GM12875 (cell line): ENCODE measurements at regions not wholly inside any gene's neighbourhood (a gene's known extent, or its start where the extent isn't known, plus 50 kb on each side); places are given as distances from the start of the nearest gene placed in this dataset.

Experiments
- H3K4me3 ChIP-seq: one replicate; pipeline ENCODE4 v1.5.1; 2011; ENCODE audit warnings: low read depth, low read length, control low read depth
- CTCF ChIP-seq: IDR thresholded peaks from 2 replicates; pipeline ENCODE4 v1.5.1; 2011; ENCODE audit warnings: low read depth, mild to moderate bottlenecking, control low read depth, inconsistent platforms, low read length, moderate library complexity, borderline replicate concordance; ENCODE audit not compliant: insufficient read depth

- no peak for TF ChIP-seq CTCF
- H3K4me3 ChIP-seq, result no peak overlapping the region
These were observed 57.3 kb upstream of the MLIP start for GRCh38 chr6:54053881-54054391.

GRCh38 chr6:54056105-54056504 is 55.1 kb upstream of the MLIP start:
- no peak for TF ChIP-seq CTCF

GRCh38 chr6:54057058-54057457 is 54.2 kb upstream of the MLIP start:
- no peak for TF ChIP-seq CTCF
- no peak overlapping the region for H3K4me3 ChIP-seq

More at GRCh38 chr6:54056105-54056504, 55.1 kb upstream of the MLIP start:
- H3K4me3 ChIP-seq, result no peak overlapping the region

GRCh38 chr6:54058236-54058635 is 53.0 kb upstream of the MLIP start:
- H3K4me3 ChIP-seq, result no peak overlapping the region
- no peak for TF ChIP-seq CTCF

GRCh38 chr6:54059683-54060082 is 51.6 kb upstream of the MLIP start:
- no peak for TF ChIP-seq CTCF
- H3K4me3 ChIP-seq, result no peak overlapping the region

GRCh38 chr6:54060286-54060685 is 51.0 kb upstream of the MLIP start:
- no peak overlapping the region for H3K4me3 ChIP-seq
- no peak for TF ChIP-seq CTCF
